GM19351 (cell line): ENCODE measurements at regions not wholly inside any gene's neighbourhood (a gene's known extent, or its start where the extent isn't known, plus 50 kb on each side); places are given as distances from the start of the nearest gene placed in this dataset.

Experiments used
- ATAC-seq: cut with Tn5 transposase; IDR thresholded peaks from one replicate; pipeline ENCODE4 v1.9.1; 2021; ENCODE audit warnings: mild to moderate bottlenecking, moderate library complexity; ENCODE audit not compliant: unreplicated experiment

GRCh38 chr6:170048615-170049256 is 242.1 kb downstream of the DLL1 start:
- no peak for ATAC-seq

GRCh38 chr6:170047823-170048222 is 243.1 kb downstream of the DLL1 start:
- ATAC-seq, result no peak

GRCh38 chr6:170046791-170047626 is 243.9 kb downstream of the DLL1 start:
- ATAC-seq, result no peak

- no peak for ATAC-seq
Observed at GRCh38 chr6:170045981-170046667, 244.8 kb downstream of the DLL1 start.

- ATAC-seq, result no peak
Observed at GRCh38 chr6:170045563-170045960, 245.3 kb downstream of the DLL1 start.

- ATAC-seq, result no peak
Observed at GRCh38 chr6:170044836-170045562, 245.9 kb downstream of the DLL1 start.

GRCh38 chr6:170043881-170044790 is 246.7 kb downstream of the DLL1 start:
- ATAC-seq, result no peak

- ATAC-seq, result no peak
Observed at GRCh38 chr6:170043150-170043819, 247.6 kb downstream of the DLL1 start.

GRCh38 chr6:170042596-170043118 is 248.2 kb downstream of the DLL1 start:
- no peak for ATAC-seq

- ATAC-seq, result no peak
Observed at GRCh38 chr6:170042123-170042522, 248.8 kb downstream of the DLL1 start.

- ATAC-seq, result no peak
Observed at GRCh38 chr6:170041526-170041925, 249.4 kb downstream of the DLL1 start.

GRCh38 chr6:170040906-170041305 is 250.0 kb downstream of the DLL1 start:
- ATAC-seq, result no peak

GRCh38 chr6:170040115-170040500 is 250.8 kb downstream of the DLL1 start:
- no peak for ATAC-seq

- no peak for ATAC-seq
Observed at GRCh38 chr6:170039156-170040114, 251.4 kb downstream of the DLL1 start.

- no peak for ATAC-seq
Observed at GRCh38 chr6:170038708-170039107, 252.2 kb downstream of the DLL1 start.

GRCh38 chr6:170038251-170038650 is 252.6 kb downstream of the DLL1 start:
- no peak for ATAC-seq

- no peak for ATAC-seq
Observed at GRCh38 chr6:170037541-170038250, 253.2 kb downstream of the DLL1 start.

GRCh38 chr6:170036916-170037315 is 254.0 kb downstream of the DLL1 start:
- ATAC-seq, result no peak
